ENCODE measurements at regions not wholly inside any gene's neighbourhood (a gene's known extent, or its start where the extent isn't known, plus 50 kb on each side); places are given as distances from the start of the nearest gene placed in this dataset.
A peak's percentile ranks its signal among the peaks of the same experiment; 100 is the strongest.

GRCh38 chr12:19962192-19962591 lies 406.1 kb upstream of the PDE3A start:
- DNase-seq, result no peak
- H3K4me3 ChIP-seq (ENCODE audit: control insufficient read depth in 1 of 7, extremely low read depth in 1 of 7, insufficient read depth in 4 of 7, low read depth in 2 of 7, low read length in 6 of 7), result no peak overlapping the region
- peaks cover 0 to 7% (median 0%) of the 10 kb centered on the region in 4 experiments for H3K4me1 ChIP-seq (ENCODE audit: control extremely low read depth in 1 of 4, control insufficient read depth in 4 of 4, insufficient read depth in 4 of 4, low read length in 3 of 4)
- H3K9me3 ChIP-seq (ENCODE audit: control extremely low read depth in 1 of 5, control insufficient read depth in 4 of 5, insufficient read depth in 2 of 5, low read depth in 1 of 5, low read length in 4 of 5), result no peaks in the 10 kb centered on the region
- ChIA-PET CTCF (interaction anchor here (0.9 to 1.1 kb wide), 2 partner anchors 10 to 14 kb away, joined by 3 to 4 read pairs; no protein-coding TSS in a partner anchor), POLR2A (interaction anchor here (0.7 kb wide), 1 partner anchor 215 kb away, joined by 3 read pairs; no protein-coding TSS in a partner anchor)
- WGBS (ENCODE audit: insufficient coverage), result 79% methylated on average over 5 of the region's 5 CpGs
- no peak overlapping the region for H3K27ac ChIP-seq (ENCODE audit: insufficient read depth in 1 of 2, low read depth in 1 of 2, low read length in 2 of 2, poor library complexity in 1 of 2, severe bottlenecking in 2 of 2)
- H3K27me3 ChIP-seq (replicated peaks in 2 of 5; ENCODE audit: control insufficient read depth in 4 of 5, insufficient read depth in 5 of 5, low read length in 4 of 5), result no peaks in the 10 kb centered on the region
- no peaks in the 10 kb centered on the region for H3K36me3 ChIP-seq (ENCODE audit: control insufficient read depth in 4 of 4, insufficient read depth in 4 of 4, low read length in 3 of 4)

GRCh38 chr12:19963972-19964371 lies 404.4 kb upstream of the PDE3A start:
- ChIA-PET POLR2A (no interaction called here), CTCF (no interaction called here)
- 94% methylated on average over 3 of the region's 3 CpGs for WGBS (ENCODE audit: insufficient coverage)
- Histone ChIP-seq H3K27ac (ENCODE audit: insufficient read depth in 1 of 2, low read depth in 1 of 2, low read length in 2 of 2, poor library complexity in 1 of 2, severe bottlenecking in 2 of 2) (no peak overlapping the region), H3K27me3 (replicated peaks in 2 of 5; ENCODE audit: control insufficient read depth in 4 of 5, insufficient read depth in 5 of 5, low read length in 4 of 5) (no peaks in the 10 kb centered on the region), H3K9me3 (ENCODE audit: control extremely low read depth in 1 of 5, control insufficient read depth in 4 of 5, insufficient read depth in 2 of 5, low read depth in 1 of 5, low read length in 4 of 5) (no peaks in the 10 kb centered on the region), H3K4me3 (ENCODE audit: control insufficient read depth in 1 of 7, extremely low read depth in 1 of 7, insufficient read depth in 4 of 7, low read depth in 2 of 7, low read length in 6 of 7) (no peak overlapping the region), H3K4me1 (ENCODE audit: control extremely low read depth in 1 of 4, control insufficient read depth in 4 of 4, insufficient read depth in 4 of 4, low read length in 3 of 4) (peaks cover 0 to 7% (median 0%) of the 10 kb centered on the region in 4 experiments), H3K36me3 (ENCODE audit: control insufficient read depth in 4 of 4, insufficient read depth in 4 of 4, low read length in 3 of 4) (no peaks in the 10 kb centered on the region)
- no peak for DNase-seq

GRCh38 chr12:19964549-19964948 lies 403.8 kb upstream of the PDE3A start:
- peaks cover 0 to 2% (median 0%) of the 10 kb centered on the region in 4 experiments for H3K4me1 ChIP-seq (ENCODE audit: control extremely low read depth in 1 of 4, control insufficient read depth in 4 of 4, insufficient read depth in 4 of 4, low read length in 3 of 4)
- 83% methylated on average over 2 of the region's 3 CpGs for WGBS (ENCODE audit: insufficient coverage)
- no peak overlapping the region for H3K27ac ChIP-seq (ENCODE audit: insufficient read depth in 1 of 2, low read depth in 1 of 2, low read length in 2 of 2, poor library complexity in 1 of 2, severe bottlenecking in 2 of 2)
- no peaks in the 10 kb centered on the region for H3K36me3 ChIP-seq (ENCODE audit: control insufficient read depth in 4 of 4, insufficient read depth in 4 of 4, low read length in 3 of 4)
- H3K4me3 ChIP-seq (ENCODE audit: control insufficient read depth in 1 of 7, extremely low read depth in 1 of 7, insufficient read depth in 4 of 7, low read depth in 2 of 7, low read length in 6 of 7), result no peak overlapping the region
- no peaks in the 10 kb centered on the region for H3K27me3 ChIP-seq (replicated peaks in 2 of 5; ENCODE audit: control insufficient read depth in 4 of 5, insufficient read depth in 5 of 5, low read length in 4 of 5)
- ChIA-PET POLR2A (no interaction called here), CTCF (no interaction called here)
- no peak for DNase-seq
- no peaks in the 10 kb centered on the region for H3K9me3 ChIP-seq (ENCODE audit: control extremely low read depth in 1 of 5, control insufficient read depth in 4 of 5, insufficient read depth in 2 of 5, low read depth in 1 of 5, low read length in 4 of 5)

GRCh38 chr12:19965196-19966038 lies 402.9 kb upstream of the PDE3A start:
- CTCF ChIA-PET, result no interaction called here

GRCh38 chr12:19967001-19967400 lies 401.3 kb upstream of the PDE3A start:
- no peaks in the 10 kb centered on the region for H3K36me3 ChIP-seq (ENCODE audit: control insufficient read depth in 4 of 4, insufficient read depth in 4 of 4, low read length in 3 of 4)
- DNase-seq, result no peak
- 100% methylated on average over 3 of the region's 4 CpGs for WGBS (ENCODE audit: insufficient coverage)
- no peaks in the 10 kb centered on the region for H3K4me1 ChIP-seq (ENCODE audit: control extremely low read depth in 1 of 4, control insufficient read depth in 4 of 4, insufficient read depth in 4 of 4, low read length in 3 of 4)
- no peak overlapping the region for H3K27ac ChIP-seq (ENCODE audit: insufficient read depth in 1 of 2, low read depth in 1 of 2, low read length in 2 of 2, poor library complexity in 1 of 2, severe bottlenecking in 2 of 2)
- ChIA-PET CTCF (no interaction called here), POLR2A (no interaction called here)
- no peak overlapping the region for H3K4me3 ChIP-seq (ENCODE audit: control insufficient read depth in 1 of 7, extremely low read depth in 1 of 7, insufficient read depth in 4 of 7, low read depth in 2 of 7, low read length in 6 of 7)
- no peaks in the 10 kb centered on the region for H3K27me3 ChIP-seq (replicated peaks in 2 of 5; ENCODE audit: control insufficient read depth in 4 of 5, insufficient read depth in 5 of 5, low read length in 4 of 5)
- no peaks in the 10 kb centered on the region for H3K9me3 ChIP-seq (ENCODE audit: control extremely low read depth in 1 of 5, control insufficient read depth in 4 of 5, insufficient read depth in 2 of 5, low read depth in 1 of 5, low read length in 4 of 5)

More at GRCh38 chr12:19965196-19966038, 402.9 kb upstream of the PDE3A start:
- Histone ChIP-seq H3K27me3 (replicated peaks in 2 of 5; ENCODE audit: control insufficient read depth in 4 of 5, insufficient read depth in 5 of 5, low read length in 4 of 5) (no peaks in the 10 kb centered on the region), H3K9me3 (ENCODE audit: control extremely low read depth in 1 of 5, control insufficient read depth in 4 of 5, insufficient read depth in 2 of 5, low read depth in 1 of 5, low read length in 4 of 5) (no peaks in the 10 kb centered on the region), H3K4me3 (ENCODE audit: control insufficient read depth in 1 of 7, extremely low read depth in 1 of 7, insufficient read depth in 4 of 7, low read depth in 2 of 7, low read length in 6 of 7) (no peak overlapping the region), H3K27ac (ENCODE audit: insufficient read depth in 1 of 2, low read depth in 1 of 2, low read length in 2 of 2, poor library complexity in 1 of 2, severe bottlenecking in 2 of 2) (no peak overlapping the region), H3K4me1 (ENCODE audit: control extremely low read depth in 1 of 4, control insufficient read depth in 4 of 4, insufficient read depth in 4 of 4, low read length in 3 of 4) (no peaks in the 10 kb centered on the region), H3K36me3 (ENCODE audit: control insufficient read depth in 4 of 4, insufficient read depth in 4 of 4, low read length in 3 of 4) (no peaks in the 10 kb centered on the region)
- whole genome bisulfite sequencing (ENCODE audit: insufficient coverage), result 82% methylated on average over 3 of the region's 3 CpGs
- POLR2A ChIA-PET, result interaction anchor here (0.6 kb wide), 1 partner anchor 629 kb away, joined by 3 read pairs; no protein-coding TSS in a partner anchor
- DNase-seq, result peak in 1 of 3 donors; percentile 10

- Histone ChIP-seq H3K27ac (ENCODE audit: insufficient read depth in 1 of 2, low read depth in 1 of 2, low read length in 2 of 2, poor library complexity in 1 of 2, severe bottlenecking in 2 of 2) (no peak overlapping the region), H3K36me3 (ENCODE audit: control insufficient read depth in 4 of 4, insufficient read depth in 4 of 4, low read length in 3 of 4) (no peaks in the 10 kb centered on the region), H3K4me1 (ENCODE audit: control extremely low read depth in 1 of 4, control insufficient read depth in 4 of 4, insufficient read depth in 4 of 4, low read length in 3 of 4) (peaks cover 0 to 3% (median 1%) of the 10 kb centered on the region in 4 experiments), H3K9me3 (ENCODE audit: control extremely low read depth in 1 of 5, control insufficient read depth in 4 of 5, insufficient read depth in 2 of 5, low read depth in 1 of 5, low read length in 4 of 5) (no peaks in the 10 kb centered on the region), H3K27me3 (replicated peaks in 2 of 5; ENCODE audit: control insufficient read depth in 4 of 5, insufficient read depth in 5 of 5, low read length in 4 of 5) (no peaks in the 10 kb centered on the region), H3K4me3 (ENCODE audit: control insufficient read depth in 1 of 7, extremely low read depth in 1 of 7, insufficient read depth in 4 of 7, low read depth in 2 of 7, low read length in 6 of 7) (no peak overlapping the region)
- DNase-seq, result peak in 2 of 3 donors; percentile 53 to 63
- WGBS (ENCODE audit: insufficient coverage), result no CpG with 5 or more reads among the region's 2 CpGs
- POLR2A ChIA-PET, result no interaction called here
- CTCF ChIA-PET, result no interaction called here
Measured at GRCh38 chr12:19967431-19967830, 400.9 kb upstream of the PDE3A start.

- Histone ChIP-seq H3K36me3 (ENCODE audit: control insufficient read depth in 4 of 4, insufficient read depth in 4 of 4, low read length in 3 of 4) (no peaks in the 10 kb centered on the region), H3K27me3 (replicated peaks in 2 of 5; ENCODE audit: control insufficient read depth in 4 of 5, insufficient read depth in 5 of 5, low read length in 4 of 5) (no peaks in the 10 kb centered on the region), H3K9me3 (ENCODE audit: control extremely low read depth in 1 of 5, control insufficient read depth in 4 of 5, insufficient read depth in 2 of 5, low read depth in 1 of 5, low read length in 4 of 5) (no peaks in the 10 kb centered on the region), H3K27ac (ENCODE audit: insufficient read depth in 1 of 2, low read depth in 1 of 2, low read length in 2 of 2, poor library complexity in 1 of 2, severe bottlenecking in 2 of 2) (no peak overlapping the region), H3K4me3 (ENCODE audit: control insufficient read depth in 1 of 7, extremely low read depth in 1 of 7, insufficient read depth in 4 of 7, low read depth in 2 of 7, low read length in 6 of 7) (no peak overlapping the region), H3K4me1 (ENCODE audit: control extremely low read depth in 1 of 4, control insufficient read depth in 4 of 4, insufficient read depth in 4 of 4, low read length in 3 of 4) (peaks cover 0 to 16% (median 12%) of the 10 kb centered on the region in 4 experiments)
- ChIA-PET CTCF (no interaction called here), POLR2A (interaction anchor here (0.6 kb wide), 1 partner anchor 185 kb away, joined by 4 read pairs; no protein-coding TSS in a partner anchor)
- no peak for DNase-seq
- 67% methylated on average over 1 of the region's 2 CpGs for WGBS (ENCODE audit: insufficient coverage)
Measured at GRCh38 chr12:19970116-19970515, 398.2 kb upstream of the PDE3A start.

Data from common myeloid progenitor, CD34-positive (primary cell).